ENCODE measurements at regions not wholly inside any gene's neighbourhood (a gene's known extent, or its start where the extent isn't known, plus 50 kb on each side); places are given as distances from the start of the nearest gene placed in this dataset.
A peak's percentile ranks its signal among the peaks of the same experiment; 100 is the strongest.

DNA sequence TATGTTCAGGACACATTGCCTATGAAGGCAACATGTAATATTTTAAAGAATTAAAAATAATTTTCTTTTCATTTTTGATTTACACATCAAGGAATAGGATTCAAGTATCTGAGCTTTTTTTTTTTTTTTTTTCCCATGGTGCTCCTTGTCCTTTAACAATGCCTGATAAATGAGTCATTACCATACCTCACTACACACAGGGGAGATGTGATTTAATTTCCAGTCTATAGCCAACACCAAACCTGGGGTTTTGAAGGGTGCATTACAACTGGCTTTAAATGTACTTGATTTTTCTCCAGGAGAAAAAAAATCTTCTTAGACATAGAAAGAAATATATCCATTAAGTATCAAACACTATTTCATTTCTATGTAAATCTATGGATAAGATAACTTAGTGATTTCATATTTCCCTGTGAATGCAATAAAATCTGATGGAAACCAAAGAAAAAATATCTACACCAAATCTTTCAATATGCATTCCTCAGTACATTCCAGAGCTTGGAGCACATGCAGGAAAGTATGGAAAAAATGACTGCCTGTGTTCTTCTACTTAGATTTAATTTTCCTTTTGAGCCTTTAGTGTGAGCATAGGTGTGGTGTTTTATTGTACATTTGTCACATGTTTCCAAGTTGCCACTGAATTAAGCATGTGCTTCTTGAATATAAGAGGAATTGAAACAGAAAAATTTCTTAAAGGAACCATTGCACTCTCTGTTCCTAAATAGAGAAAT, 204.8 kb upstream of the MEOX2 start:
- no peak for DNase-seq

DNA sequence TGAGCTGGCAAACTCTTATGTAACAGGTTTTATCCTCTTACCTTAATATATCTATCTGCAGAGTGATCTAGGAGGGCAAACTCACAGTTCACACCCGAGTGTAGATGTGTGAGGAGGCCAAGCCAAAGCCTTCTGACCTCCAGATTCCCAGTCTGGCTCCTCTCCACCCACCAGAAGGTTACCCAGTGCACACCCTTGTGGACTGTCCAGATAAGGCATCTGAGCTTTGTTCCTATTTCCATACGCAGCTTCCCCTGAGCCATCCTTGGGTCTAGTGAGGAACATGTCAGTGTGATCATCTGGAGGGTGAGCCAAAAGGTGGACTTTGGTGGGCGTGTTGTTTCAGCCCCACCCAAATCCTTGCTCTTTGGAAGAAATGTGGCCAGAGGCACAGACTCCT, 203.0 kb upstream of the MEOX2 start:
- peak in 1 of 2 experiments; percentile 24 for DNase-seq

DNA sequence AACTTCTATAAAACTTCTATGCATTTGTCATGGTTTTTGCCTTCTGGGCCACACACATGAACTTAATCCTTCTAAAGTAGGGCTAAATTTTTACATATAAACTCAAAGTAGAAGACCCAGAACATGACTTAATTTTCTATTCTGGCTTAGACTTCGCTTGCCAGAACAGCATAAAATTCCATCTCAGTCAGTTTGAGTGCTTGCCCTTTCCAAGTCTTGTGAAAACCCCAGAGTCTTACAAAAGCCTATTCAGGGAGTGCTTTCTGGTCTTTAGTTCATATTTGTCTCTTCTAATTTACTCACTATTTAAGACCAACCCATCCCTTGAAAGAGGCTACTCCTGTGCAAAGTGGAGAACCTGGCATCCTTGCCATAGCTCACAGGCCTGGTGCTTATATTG, 201.6 kb upstream of the MEOX2 start:
- no peak for DNase-seq

DNA sequence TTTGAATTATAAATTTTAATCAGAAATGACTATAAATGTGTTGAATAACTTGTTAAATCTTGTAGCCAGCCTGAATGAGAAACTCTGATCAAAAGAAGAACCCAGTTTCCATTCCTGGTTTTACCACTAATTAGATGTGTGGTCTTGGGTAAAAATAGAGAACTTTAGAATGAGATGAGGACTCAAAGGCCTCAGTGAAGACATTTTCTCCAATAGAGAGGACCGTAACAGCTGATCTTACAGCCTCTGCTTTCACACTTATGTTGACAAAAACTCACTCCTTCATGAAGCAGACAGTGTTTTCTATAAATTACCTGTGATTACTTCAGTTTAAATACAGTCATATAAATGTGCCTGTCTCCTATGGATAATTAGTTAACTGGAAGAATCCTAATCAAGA, 200.1 kb upstream of the MEOX2 start:
- no peak for DNase-seq

- DNase-seq = no peak
Measured at GRCh38 chr7:15885678-15886077, 199.2 kb upstream of the MEOX2 start.

GRCh38 chr7:15874774-15875173, 188.3 kb upstream of the MEOX2 start:
- DNase-seq = no peak

DNA sequence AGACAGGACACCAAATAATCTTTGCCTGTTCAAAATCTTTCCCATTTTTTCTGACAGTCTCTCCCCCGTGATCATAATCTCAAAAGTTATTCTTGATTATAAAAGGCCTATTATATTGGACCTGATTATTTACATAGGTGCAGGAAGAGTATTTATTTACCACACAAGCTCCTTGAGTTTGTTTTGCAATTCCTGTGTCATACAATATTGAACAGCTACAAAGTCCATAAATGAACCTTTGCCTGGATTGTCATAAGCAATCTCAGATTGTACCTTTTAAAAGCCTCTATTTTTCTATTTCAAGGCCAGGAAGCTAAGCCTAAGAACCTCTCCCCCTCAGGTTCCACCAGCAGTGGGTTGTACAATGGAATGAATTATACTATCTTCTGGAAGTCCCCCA, 183.9 kb upstream of the MEOX2 start:
- no peak for DNase-seq

- DNase-seq = no peak
Measured at GRCh38 chr7:15867441-15867840, 181.0 kb upstream of the MEOX2 start.

GRCh38 chr7:15866753-15867152, 180.3 kb upstream of the MEOX2 start:
- peak in 1 of 2 experiments; percentile 69 for DNase-seq

- peak; percentile 38 to 84 for DNase-seq
Measured at GRCh38 chr7:15864626-15864991, 178.1 kb upstream of the MEOX2 start.

DNA sequence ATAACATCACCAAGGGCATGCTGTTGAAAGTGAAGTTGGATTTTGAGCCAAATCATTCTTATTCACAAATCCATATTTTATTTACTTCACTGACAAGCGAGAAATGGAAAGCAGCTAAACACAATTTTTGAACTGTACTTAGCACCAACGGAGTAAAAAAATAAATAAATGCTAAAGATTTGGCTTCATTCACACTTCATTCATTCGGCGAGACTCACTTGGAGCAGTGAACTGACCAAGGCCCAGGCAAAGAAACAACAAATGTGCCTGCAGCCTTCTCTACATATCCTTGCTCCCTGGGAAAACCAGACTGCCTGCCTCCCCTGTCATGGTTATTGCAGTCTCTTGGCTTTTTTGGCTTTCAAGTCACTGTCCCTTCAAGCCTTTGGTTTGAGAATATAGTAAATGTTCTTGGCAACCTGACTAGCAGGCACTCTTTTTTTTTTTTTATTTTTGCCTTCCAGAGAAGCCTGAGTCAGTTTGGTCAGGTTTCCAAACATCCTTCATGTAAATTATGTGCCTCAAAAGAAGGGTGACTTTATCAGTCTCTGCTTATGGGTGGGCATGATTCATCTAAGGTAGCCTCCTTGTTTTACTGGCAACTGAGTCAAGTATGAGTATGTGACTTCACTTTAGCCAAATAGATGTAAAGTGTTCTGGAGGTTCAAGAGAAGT, 177.6 kb upstream of the MEOX2 start:
- DNase-seq = no peak

DNA sequence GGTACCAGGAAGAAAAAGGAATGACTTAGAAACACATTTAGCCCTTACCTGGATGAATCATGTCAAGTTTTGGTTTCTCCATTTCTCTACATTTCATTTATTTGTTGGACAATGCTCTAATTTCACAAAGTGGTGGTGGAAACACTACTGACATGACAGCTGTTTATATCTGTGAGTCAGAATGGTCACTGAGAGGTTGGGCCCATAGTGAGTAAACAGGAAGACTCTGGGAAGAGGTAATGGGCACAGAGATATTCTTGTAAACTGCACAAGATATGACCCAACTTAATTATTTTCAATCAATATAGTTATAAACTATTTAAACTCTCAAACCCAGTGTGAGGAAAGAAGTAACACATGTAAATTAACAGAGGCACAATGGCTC, 176.3 kb upstream of the MEOX2 start:
- DNase-seq = no peak

- DNase-seq = no peak
Measured at GRCh38 chr7:15862016-15862780, 175.7 kb upstream of the MEOX2 start.

GRCh38 chr7:15860264-15860949, 173.9 kb upstream of the MEOX2 start:
- no peak for DNase-seq

- no peak for DNase-seq
Measured at GRCh38 chr7:15857026-15857425, 170.5 kb upstream of the MEOX2 start.

DNA sequence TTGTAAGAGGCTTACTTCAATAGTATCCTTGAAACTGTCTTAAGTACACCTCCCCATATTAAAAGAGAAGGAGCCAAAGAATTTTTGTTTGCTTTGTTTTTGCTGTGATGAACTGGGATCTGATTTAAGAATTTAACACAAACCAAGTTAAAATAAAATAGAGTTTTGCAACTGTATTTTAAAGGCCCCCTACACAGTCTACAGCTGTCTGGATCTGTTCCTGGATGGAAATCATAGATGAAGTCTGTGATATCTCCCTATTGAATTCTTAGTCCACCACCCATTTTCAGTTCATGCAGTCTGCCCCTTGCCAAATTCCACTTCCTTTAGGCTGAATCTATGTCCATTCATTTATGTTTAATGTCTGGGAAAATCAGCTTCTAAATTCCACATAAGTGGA, 169.8 kb upstream of the MEOX2 start:
- DNase-seq = no peak

DNA sequence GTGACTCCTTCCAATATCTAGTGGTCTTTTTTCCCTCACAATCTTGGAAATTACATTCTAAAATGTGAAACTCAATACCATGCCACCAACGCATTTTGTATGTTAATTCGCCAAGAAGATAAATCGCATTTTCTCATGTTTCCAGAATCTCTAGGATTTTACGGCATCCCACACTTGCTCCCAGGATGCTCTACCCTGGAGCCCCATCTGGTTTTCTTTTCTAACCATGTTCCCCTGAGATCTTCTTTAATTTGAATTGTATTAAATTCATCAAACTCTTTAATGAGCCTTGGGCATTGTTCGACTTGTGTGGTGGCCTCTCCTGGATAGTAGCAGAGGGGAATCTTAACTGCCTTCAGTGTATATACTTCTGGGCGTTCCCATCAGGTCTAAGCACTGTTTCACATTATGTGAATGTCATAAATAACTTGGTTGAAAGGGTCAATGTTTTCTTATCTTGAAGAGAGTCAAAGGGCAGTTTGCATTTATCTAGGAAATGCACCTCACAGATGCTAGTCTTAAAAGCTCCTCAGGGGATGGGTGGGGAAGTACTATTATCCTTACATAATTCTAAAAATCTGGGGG, 169.1 kb upstream of the MEOX2 start:
- DNase-seq = no peak

GRCh38 chr7:15854841-15855524, 168.5 kb upstream of the MEOX2 start:
- no peak for DNase-seq

DNA sequence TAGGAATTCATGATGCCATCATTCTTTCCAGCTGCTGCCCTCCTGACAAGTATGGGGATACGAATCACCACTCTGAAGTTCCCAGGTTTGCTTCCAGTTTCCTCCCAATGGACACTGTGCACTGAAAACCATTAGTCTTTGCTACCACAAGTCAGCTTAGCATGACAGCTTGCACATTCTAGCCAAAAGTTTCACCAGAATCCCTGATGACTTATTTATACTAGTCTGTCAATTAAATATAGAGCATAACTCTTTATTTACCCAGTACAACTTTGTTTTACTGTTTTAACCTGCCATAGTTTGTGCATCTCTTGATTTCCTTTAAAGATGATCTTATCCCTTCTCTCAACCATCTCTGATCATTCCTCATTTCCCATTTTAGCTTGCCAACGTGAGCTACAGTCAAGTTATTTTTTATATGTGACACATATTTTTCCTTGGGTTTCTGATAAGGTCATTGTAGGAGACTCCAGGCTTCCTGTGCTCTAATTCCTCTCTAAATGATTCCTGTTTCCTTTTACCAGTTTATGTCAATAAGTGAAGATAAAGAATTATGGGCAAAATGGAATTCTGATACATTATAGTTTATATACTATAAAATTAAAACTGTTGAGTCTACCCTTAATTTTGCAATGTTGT, 167.5 kb upstream of the MEOX2 start:
- no peak for DNase-seq

GRCh38 chr7:15851201-15851600, 164.7 kb upstream of the MEOX2 start:
- DNase-seq = no peak

DNA sequence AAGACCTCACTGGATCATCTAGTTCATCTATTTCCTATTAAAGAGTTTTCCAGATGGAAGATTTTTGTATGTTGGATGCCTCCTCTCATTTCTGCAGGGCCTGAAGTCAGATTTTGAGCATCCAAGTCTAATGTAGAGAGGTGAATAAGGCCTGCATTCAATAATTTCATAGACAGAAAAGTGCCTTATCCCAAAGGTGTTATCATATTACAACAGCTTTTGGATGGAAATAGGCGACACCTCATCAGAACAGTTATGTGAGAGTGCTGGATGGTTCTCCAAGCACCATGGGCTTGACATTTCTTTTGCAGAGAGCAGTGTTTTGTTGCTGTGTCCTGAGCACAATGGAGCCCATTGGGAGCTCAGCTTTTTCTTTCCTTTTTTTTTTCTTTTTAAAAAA, 162.4 kb upstream of the MEOX2 start:
- DNase-seq = no peak

GRCh38 chr7:15848362-15848761, 161.9 kb upstream of the MEOX2 start:
- no peak for DNase-seq

Measured in NCI-H524 (cell line).